Liver (tissue), 1 donor: ENCODE measurements at regions not wholly inside any gene's neighbourhood (a gene's known extent, or its start where the extent isn't known, plus 50 kb on each side); places are given as distances from the start of the nearest gene placed in this dataset. TPM values are rescaled to one million over a fixed set of nuclear protein-coding genes. Genes with fewer than 3 reads are reported as not detected.

Experiments
- small RNA-seq: library from RNA; depleted of rRNA; stranded (forward); fragments of <200 nt; gene quantifications from one replicate; pipeline ENCODE3, GENCODE V24; 2014

Small RNA genes in the stretch of these regions (small RNA-seq; reads per million reads assigned to genes)
- gene RF00019 (not detected), gene TIMM8BP2 (not detected)
